Effector CD8-positive, alpha-beta T cell (primary cell): ENCODE measurements at regions not wholly inside any gene's neighbourhood (a gene's known extent, or its start where the extent isn't known, plus 50 kb on each side); places are given as distances from the start of the nearest gene placed in this dataset.
"Not testable (repeated sequence)": the region's sequence is repeated elsewhere in the genome, so short reads cannot be mapped to it uniquely, and the experiment has no call there.

Source experiments
- DNase-seq: peaks from one replicate; lab custom pipeline; 2025; lab: John Stamatoyannopoulos, UW

DNA sequence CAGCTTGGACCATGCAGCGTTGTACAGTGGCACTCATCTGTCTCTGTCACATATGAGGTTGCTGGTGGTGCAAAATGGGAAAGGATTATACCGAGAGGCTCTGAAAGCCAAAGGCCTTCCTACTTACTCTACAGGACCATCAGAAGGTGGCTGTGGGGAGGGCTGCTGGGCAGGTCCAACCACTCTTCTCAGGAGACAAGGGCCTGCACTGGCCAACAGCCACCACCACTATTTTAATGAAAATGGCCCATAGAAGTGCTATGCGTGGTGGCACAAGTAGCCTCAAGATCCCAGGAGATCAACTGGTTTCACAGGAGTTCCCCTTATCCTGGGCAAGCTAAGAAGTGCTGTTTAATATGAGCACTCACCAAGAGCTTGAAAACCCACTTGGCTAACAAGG is 52.3 kb downstream of the MRPL57 start:
- DNase-seq: no peak

DNA sequence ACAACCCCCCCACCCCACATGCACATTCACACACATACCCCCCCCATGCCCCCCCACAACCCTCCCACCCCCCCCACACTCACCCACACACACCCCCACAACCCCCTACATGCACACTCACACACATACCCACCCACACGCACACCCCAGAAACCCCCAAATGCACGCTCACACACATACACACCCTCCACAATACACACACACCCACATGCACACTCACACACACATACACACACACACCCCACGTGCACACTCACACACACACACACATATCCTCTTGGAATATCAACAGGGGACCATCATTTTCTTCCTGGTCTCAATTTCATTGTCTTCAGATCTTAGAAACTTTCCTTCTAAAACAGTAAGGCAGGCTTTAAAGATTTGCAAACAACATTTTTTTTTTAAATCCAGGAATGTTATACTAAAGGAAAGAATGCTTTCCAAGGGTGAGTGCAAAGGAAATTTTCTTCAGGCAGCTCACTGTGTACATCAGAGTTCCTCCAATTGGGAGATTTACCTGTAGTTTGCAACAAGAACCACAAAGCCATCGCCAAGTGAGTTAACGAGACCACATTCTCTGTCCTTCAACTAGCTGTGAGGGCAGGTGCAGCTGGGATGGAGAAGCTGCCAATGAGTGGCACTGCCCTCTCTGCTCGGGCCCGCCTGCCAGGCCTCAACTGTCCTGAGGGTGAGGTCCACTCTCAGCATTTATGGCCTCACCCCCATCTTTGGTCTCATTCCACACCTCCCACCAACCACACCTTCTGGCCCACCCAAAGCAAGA is 53.0 kb downstream of the MRPL57 start:
- DNase-seq: no peak

DNA sequence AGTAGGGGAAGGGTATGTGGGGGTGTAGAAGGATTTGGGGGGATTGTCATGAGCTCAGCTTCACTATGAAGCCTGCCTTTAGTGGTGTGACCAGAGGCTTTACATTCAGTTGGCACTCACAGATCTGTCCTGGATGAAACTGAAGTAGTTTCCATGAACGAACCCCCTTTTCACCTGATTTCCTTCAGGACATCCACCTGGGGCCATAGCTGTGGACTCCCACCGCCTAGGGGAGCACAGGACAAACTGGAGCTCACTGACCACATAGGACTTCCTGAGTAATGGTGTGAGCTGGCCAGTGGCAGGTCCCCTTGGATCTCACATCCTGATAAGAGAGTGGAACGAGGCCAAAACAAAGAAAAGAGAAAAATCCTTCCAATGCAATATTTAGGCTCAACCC is 54.1 kb downstream of the MRPL57 start:
- no peak for DNase-seq

DNA sequence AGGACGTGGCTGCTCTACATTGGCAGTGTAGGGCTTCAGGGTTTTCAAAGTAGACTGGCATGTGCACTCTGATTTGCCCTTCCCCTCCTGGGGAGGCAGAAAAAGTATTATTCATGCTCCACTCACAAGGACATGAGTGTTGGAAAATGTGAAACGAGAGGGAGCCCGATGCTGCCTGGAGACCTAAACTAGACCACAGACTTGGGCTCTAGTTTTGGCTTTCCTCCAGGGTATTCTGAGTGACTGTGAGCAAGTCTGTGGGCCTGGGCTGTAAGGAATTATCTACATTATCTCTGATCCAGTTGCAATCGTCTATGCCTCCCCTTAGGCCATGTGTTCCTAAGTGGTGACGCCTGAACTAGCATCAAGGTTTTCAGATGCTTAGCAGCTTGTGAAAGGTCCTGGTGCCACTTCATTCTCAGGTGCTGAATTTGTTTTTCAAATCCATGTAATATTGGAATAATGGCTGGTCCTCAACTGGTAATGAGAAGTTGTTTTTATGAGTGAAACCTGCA is 55.0 kb downstream of the MRPL57 start:
- no peak for DNase-seq

DNA sequence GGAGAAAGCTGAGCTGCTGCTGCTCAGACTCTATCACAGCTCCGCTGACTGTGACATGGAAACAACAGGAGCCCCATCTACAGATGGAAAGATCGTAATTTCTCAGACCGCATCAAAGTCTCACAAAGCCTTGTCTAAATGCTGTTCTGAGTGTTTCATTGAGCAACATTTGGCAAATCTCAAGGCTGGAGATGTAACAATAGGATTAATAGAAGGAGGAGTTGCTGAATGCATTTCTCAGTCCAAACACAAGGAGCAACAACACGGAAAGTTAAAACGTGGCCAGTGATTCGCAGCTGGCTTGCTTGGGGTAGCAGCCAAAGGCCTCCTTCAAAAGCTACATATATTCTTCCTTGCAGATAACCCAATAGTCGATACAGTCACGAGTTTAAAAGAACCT is 55.7 kb downstream of the MRPL57 start:
- DNase-seq: no peak

DNA sequence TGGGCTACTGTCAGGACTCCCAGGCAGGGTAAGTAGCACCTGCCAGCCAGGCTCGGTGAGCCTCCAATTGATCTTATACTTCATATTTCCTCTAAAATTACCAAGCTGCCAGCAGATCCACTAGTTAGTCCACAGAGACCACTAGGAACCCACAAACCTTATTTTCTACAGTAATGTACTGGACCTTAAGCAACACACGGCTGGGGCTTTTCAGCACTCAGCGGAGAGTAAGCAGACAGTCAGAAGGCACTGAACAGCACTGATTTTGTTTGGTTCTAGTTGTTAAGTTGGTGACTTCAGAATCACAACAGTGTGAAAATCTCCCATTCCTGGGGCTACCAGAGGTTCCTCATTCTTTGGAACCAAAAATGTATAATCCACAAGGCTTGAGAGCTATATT is 56.1 kb downstream of the MRPL57 start:
- DNase-seq: no peak

DNA sequence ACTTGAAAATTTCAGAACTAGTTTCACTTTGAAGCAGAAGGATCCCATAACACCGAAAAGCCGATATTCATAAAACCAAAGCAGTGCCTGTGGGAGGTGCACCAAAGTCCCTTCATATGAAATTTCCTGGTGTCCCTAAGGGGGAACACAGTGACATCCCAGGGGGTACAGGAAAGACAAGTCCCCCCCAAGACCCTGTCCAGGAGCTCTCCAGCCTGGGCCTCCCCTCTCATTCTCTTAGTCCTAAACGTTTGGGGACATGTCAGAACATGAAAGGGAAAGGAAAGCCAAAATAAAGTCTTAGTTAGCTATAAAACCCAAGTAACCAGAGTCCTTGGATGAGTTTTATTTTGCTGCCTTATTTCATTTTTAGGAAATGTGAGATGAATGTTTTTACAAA is 56.6 kb downstream of the MRPL57 start:
- no peak for DNase-seq

DNA sequence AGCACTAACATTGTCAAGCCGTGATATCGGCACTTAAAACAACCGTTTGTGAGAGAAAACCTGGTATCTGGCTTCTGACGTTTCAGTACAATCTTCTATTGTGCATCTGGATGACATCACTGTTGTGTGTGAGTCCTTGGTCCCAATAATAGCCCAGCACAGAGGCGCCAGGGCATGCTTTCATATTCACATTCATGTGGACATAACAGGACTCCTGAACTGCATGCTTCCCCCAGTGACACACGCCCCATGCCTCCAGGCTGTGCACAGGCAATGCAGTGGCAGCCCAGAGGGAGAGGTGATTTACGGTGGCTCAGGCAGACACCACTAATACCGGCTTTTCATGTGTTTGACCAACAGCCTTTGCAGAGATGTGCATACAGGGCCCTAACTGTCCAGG is 58.1 kb downstream of the MRPL57 start:
- DNase-seq: no peak

DNA sequence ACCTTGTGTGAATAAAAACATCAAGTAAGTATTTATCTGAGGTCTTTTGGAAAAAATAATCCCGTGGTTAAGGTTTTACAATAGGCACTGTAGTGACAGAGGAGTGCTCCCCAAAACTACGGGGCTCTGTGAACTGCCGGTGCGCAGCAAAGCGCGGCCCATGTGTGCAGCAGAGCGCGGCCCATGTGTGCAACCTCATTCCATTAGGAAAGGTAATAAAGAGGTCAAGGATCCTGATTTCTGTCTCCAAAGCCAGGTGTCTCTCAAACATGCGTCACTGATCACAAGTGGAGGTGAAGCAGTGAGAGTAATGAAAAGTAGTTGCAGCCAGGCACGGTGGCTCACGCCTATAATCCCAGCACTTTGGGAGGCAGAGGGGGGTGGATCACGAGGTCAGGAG is 58.7 kb downstream of the MRPL57 start:
- DNase-seq: no peak

DNA sequence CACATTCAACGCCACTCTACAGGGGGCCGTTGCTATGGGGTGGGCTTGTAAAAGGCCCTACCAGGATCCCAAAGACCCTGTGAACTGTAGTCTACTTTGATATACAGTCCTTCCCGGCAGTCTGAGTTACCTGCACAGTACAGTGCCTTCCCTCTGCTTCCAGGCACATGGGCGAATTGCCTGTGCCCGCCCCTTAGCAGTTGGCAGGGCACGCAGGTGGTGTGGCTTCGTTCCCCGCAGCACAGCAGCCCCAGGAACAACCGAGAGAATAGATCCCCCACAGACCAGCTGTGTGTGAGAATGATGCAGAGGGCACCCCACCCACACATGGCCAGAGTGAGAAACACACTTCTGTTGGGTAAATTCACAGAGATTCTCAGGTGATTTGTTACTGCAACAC is 60.6 kb downstream of the MRPL57 start:
- DNase-seq: no peak

DNA sequence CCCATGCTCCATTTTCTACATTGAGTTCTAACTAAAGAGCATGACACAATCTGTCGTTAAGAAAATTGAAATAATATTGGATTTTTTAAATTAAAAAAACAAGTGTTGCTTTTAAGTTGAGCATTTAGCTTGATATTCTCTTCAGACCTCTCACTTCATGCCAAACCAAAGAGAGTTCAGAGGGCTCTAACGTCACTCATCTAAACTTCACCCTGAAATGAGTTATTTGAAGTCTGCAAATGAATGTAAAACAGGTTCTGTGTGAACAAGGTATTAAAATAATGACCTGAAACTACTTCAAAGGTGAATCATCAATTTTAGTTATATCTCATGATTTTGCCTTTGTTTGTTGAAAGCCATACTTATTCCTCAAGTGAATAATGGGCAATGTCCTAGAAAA is 61.8 kb downstream of the MRPL57 start:
- DNase-seq: no peak

DNA sequence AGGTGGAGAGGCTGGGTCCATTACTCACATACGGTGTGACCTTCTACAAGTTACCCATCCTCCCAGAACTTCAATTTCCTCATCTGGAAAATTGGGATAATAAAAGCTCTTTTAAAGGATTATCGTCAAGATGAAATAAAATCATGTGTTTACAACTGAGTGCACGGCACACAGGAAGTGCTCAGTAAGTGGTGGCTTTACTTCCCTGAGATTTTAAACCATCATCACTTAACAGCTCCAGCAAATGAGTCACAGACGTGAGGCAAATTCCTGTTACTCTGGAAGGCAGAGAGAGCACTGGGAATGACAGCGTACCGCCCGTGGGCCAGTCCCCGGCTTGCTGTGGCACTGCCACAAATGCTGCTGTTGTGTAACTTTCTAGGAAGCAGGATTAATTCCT is 64.1 kb downstream of the MRPL57 start:
- no peak for DNase-seq

DNA sequence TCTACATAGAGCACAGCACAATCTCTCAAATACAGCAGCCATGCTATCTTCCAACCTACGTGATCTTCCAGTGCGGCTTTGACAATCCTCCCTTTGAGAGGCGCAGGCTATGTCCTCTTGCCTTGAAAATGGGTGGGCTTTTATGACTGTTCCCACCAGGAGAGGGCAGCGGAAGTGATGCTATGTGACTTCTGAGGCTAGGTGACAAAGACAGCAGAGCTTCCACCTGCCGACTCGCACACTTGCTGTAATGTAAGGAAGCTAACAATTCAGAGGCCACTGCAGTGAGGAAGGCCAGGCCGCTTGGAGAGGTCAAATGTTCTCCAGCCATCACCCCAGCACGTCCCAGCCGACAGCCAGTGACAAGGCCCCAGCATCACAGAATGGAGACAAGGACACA is 65.8 kb downstream of the MRPL57 start:
- no peak for DNase-seq

DNA sequence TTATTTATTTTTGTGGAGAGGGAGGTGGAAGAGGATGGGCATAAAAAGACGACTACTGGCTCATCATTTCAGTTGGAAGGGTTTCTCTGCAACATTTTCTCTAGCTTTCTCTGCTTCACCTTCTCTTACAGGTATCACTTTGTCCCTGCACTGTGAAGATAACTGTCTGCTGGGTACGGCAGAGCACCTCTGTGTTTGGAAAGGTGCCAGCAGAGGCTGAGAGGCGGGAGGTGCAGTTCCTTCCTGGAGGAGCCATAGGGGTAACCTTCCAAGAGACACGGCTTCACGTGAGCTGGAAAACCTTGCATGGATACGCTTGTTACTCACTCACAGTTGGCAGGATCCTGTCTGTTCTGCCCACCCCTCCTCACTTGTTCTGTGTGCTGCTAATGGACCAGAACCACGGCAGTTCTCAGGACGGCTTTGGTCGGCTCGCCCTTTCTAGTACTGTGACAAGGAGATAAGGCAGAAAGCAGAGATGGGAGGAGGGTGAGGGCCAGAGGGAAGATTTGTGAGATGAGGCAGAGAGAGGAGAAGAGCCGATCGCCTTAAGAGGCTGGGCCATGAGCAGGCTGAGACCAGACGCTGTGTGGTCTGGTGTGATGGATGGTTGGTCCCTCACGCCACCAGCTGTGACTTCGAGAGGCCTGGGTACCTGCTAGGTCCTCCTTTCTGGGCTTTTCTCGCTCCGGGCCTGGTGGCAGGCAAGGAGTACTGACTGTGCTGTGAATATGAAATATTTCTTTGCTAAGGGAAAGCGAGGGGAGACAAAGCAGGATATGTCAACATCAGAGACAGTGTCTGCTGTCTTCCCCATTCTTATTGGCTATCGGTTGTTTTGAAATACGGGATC is 66.8 kb downstream of the MRPL57 start:
- no peak for DNase-seq

DNA sequence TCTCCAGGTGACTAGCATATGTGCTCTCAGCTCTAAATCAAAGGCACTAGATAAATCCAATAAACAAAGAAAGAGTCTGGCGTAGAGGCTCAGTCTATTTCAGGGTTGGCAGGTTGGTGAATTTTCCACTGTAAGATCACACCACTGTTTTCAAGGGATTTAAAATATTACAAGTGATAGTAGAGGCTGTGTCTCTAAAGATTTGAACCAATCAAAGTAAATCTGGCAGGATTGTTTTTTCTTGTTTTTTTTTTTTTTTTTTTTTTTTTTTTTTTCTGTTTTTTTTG is 67.4 kb downstream of the MRPL57 start:
- DNase-seq: not testable (repeated sequence)

DNA sequence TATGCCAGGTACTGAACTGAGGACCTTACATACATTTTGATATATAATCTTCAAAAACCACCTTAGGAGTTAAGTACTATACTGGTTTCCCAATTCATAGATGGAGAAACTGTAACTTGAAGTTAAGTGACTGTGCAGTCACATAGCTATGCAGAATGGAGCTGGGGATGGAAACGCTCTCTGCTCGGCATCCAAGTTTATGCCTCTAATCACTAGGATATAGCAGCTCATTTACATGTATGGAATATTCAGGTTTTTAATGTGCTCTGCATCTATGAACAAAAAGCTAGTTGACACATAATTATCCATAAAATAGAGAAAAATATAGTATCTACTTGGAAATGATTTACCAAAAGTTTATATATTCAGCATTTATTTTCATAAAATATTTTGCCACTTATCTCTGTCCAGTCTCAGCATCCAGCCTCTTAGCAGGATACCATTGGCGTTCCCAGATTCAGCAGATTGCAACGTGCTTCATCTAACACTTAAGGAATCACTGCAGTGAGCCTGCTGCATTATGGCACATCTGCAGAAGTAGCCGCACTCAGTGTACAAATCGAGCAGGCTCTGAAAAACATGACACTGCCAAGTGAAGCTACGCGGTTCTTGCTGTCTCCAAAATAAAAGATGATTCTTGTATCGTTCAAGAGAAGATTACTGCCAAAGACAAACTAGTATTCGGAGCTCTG is 70.4 kb downstream of the MRPL57 start:
- no peak for DNase-seq

DNA sequence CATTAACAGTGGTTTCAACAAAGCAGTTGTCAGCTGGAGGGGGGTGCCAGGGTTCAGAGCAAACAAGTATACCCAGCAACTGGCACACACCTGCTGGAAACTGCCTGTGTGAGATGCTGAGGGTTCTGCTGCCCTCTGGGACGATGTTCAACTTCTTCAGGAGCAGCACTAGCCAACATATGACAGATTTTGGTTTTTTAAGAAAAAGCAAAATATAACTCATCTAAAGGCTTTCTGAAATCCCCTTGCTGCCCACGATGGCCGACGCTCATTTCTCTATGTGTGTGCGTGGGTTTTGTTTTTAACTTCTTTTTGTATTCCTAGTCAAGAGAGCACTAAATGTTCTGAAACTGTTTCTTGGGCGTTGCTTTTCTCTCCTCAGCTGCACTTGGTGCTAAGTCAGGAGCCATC is 79.9 kb downstream of the MRPL57 start:
- DNase-seq: no peak

DNA sequence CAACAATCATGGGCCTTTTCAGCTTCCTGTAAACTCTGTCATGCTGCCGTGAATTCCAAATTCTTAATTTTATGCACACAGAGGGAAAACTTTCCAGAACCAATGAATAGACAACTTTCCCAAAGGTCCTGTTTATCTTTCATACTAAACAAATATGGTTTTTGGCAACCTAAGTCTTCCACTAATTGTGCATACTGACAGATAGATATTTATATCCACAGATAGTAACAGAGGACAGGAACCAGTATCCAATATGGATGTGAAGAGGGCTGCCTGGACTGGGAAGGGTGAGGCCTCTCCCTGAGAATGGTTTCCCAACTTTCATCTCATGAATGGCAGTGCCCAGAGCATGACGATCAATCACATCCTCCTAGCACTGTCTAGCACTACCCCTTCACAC is 80.4 kb downstream of the MRPL57 start:
- DNase-seq: no peak

DNA sequence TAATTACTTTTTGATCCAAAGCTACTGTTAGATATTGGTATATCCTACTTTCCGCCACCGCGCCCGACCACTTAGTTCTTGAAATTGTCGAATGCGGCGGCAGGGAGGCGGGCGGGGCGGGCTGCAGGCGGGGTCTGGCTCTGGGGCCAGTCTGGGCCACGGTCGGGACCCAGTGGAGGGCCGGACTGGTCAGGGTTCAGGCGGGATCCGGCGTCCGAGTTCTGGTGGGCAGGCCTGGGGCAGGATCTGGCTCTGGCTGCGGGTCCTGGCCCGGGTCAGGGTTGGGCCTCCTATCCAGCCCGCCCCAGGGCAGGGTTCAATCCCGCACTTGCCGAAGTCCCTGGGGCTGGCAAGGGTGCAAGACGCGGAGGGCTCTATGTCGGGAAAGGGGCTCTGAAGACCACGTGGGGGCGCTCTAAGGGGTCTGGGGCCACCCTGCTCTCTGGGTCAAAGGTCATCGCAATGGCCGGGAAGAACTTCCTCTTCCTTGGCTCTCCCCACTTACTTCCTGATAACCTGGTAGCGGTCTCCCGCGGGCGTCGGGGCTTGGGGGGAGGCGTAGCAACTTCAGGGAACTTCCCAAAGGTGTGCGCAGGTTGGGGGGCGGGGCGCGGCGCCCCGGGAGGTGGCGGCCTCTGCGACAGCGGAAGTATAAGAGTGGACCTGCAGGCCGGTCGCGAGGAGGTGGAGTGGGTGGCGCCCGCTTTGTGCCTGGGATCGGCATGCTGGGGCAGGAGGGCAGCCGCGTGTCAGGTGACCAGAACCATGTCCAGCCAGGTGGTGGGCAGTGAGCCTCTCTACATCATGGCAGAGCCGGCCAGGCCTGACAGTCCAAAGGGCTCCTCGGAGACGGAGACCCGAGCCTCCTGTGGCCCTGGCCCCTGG is 83.4 kb downstream of the MRPL57 start:
- no peak for DNase-seq

DNA sequence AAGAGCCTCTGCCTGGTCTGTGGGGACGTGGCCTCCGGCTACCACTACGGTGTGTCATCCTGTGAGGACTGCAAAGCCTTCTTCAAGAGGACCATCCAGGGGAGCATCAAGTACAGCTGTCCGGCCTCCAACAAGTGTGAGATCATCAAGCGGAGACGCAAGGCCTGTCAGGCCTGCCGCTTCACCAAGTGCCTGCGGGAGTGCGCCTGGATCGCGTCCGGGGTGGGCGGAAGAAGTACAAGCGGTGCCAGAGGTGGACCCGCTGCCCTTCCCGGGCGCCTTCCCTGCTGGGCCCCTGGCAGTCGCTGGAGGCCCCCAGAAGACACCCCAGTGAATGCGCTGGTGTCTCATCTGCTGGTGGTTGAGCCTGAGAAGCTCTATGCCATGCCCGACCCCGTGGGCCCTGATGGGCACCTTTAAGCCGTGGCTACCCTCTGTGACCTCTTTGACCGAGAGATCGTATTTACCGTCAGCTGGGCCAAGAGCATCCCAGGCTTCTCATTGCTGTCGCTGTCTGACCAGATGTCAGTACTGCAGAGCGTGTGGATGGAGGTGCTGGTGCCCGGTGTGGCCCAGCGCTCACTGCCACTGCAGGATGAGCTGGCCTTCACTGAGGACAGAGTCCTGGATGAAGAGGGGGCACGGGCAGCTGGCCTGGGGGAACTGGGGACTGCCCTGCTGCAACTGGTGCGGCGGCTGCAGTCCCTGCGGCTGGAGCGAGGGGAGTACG is 84.3 kb downstream of the MRPL57 start:
- not testable (repeated sequence) for DNase-seq
